ENCODE measurements at regions not wholly inside any gene's neighbourhood (a gene's known extent, or its start where the extent isn't known, plus 50 kb on each side); places are given as distances from the start of the nearest gene placed in this dataset.
"Not testable (repeated sequence)": the region's sequence is repeated elsewhere in the genome, so short reads cannot be mapped to it uniquely, and the experiment has no call there.

DNA sequence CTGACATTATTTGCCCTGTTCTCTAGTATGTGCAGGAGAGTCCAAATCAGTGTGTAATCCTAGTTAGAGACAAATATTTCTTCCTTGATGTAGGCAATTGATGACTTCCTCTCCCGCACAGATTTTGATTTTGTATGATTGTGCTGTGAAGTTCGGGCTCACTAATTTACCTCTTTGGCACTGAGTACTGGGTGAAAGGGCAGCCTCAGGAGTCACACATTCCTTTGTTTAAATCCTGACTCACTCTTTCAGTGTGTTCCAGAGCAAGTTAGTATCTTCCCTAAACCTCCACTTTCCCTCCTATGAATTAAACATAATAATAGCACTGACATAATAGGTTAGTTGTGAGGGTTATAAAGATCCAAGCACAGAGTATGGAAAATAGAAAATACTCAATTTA lies 269.7 kb downstream of the ISL1 start:
- DNase-seq (ENCODE audit: low spot score), result peak; percentile 51

DNA sequence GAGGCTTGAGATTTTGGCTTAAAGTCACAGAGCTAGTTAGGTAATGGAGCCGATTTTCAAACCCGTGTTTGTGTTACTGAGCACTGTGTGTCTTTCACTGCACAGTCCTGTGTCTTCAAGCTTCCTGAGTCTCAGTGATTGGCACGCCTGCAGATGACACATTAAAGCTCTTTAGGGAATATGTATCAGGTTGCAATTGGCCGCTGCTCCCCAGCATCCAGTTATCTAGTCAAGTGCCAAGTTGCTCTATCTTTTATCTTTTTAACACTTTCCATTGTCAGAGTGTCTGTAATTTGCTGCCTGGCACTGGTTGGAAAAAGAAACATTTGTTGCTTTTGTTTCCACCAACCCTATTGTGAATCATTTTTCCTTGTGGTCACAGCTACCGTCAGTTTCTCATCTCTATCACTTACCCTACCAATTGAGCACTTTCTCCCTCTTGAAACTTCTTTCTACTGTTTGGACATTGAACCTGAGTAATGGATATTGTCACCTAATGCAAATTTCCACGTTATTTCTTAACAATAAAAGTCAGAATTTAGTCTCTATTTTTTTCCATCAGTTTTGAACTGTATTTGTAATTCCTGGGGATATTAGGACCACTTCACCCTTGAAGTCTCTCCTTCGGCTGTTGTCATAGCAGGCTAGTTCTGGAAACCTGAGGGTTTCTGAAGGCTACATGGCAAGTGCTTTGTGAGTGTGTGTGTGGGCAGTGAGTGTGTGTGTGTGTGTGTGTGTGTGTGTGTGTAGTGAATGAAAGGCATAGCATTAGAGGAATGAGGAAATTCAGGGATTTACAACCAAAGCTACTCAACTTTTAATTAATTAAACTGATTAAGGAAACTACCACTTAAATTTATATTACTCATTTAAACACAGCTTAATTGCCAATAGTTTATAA lies 274.3 kb downstream of the ISL1 start:
- FAIRE-seq, result no peak
- peak; percentile 25 for DNase-seq (ENCODE audit: low spot score)

More for the DNA sequence above, 269.7 kb downstream of the ISL1 start:
- FAIRE-seq, result no peak

DNA sequence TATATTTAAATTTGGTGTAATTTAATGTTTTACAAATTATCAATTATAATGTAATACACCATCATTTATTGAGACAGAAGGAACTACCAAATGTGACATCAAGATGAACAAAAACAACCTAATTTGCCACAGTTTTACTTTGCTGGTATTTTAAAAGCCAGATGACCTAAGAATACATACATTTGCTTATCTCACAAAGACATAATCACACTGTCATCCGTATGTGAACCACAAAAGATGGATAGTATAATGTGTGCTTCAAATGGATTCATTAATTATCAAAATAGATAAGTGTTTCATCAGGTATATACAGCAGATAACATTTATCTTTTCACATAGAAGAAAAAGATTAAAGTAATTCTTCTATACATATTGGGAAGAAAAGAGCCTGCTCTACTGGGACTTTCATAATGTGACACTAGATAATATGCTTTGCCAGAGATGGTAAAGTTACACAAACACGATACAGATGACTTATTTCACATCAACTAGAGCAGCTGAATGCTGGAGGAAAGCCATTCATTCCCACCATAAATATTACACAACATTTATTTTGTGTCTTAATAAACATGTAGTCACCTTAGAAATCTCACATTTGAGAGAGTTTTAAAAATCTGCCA lies 278.5 kb downstream of the ISL1 start:
- DNase-seq (ENCODE audit: low spot score), result no peak
- FAIRE-seq, result no peak

DNA sequence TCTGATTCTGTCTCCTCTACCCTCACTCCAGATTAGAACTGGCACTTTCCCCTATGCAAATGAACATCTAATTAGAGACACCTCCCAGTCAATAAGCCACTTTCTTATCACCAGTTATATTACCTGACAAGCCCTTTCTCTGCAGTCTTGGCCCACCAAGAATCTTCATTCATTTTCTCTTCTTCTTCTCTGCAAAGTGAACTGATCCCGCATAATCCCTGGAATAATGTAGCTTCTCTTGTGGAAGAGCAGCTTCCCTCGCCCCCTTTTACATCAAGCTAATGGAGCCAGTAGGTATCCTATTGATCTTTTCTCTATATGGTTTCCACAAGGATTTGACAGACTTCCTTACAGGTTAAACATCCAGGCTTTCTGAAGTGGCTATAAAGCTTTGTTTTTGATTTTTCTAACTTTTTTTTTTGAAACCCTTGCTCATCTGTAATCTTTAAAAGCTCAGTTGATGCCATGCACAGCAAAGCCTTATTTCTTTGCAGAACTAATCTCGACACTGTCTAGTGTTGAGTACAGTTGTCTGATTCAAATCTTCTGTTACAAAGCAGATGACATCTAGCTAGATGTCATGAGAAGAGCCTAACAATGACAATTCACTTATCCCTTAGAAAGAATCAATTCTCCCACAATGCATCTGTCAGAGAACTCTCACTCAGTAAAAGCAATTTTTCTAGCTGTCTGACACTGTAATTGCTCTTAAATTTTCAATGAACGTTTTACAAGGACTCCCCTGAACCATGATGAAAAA lies 281.4 kb downstream of the ISL1 start:
- no peak for DNase-seq (ENCODE audit: low spot score)
- no peak for FAIRE-seq

DNA sequence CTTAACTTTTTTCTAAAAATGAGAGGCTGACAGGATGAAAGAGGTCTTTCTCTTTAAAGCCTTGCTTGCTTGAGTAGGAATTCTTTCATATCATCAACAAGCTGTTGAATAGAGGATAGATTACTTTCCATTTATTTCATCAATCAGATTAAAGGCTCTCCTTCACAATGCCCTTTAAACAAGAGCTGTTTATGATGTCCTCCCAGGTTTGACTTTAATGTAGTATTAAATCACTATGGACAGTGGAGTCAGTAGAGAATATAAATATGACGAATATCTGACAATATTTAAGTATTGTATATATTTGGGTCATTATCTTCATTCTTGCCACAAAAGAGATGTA lies 282.0 kb downstream of the ISL1 start:
- no peak for FAIRE-seq
- no peak for DNase-seq (ENCODE audit: low spot score)

DNA sequence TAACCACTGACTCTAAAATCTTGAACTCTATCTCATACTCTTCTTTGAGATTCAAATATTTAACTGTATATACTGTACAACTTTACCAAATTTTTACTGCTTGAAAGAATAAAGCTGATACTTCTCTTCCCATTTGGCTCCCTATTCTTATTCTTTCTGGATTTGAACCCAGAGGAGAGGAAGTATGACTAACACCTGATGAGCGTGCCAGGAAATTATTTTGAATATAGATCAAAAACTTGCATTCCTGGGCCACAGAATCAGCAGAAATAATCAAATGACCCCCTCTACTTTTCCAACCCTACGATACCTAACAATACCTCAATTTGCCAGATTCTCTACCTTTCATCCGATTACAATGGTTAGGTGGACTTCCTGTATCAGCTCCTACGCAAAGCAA lies 285.8 kb downstream of the ISL1 start:
- DNase-seq (ENCODE audit: low spot score) (no peak), FAIRE-seq (no peak)

DNA sequence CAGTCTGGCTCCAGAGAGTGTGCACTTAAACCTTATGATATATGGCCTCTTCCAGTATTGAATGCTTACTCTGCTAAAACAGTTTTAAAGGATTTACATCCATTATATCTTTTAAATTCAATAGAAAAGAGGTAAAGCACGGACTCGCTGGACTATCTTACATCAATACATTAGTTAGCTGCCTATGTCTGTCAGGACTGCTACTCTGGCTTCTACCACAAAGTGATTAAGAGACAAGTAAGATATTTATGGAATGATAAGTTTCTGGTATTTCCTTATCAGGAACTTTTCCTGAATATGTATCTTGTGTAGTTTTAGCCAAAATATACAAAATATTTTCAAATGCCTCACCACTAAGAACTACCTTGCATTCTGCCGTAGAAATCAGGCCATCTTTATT lies 295.1 kb downstream of the ISL1 start:
- no peak for DNase-seq (ENCODE audit: low spot score)
- no peak for FAIRE-seq

DNA sequence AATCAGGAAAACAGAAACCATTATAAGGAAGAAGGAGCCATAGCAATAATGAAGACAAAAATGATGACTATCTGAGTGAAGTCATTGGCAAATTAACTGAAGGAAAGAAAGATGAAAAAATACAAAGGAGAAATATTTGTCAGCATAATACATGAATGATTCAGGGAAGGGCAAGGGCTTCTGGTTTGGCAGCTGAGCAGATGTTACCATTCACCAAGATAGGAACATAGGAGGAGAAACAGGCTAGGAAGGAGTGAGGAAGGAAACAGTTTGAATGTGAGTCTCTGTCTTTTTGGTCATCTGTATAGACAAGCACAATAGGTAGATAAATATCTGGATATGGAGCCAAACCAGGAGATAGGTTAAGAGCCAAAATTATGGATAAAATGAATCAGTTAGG lies 296.0 kb downstream of the ISL1 start:
- DNase-seq (ENCODE audit: low spot score) (no peak), FAIRE-seq (no peak)

DNA sequence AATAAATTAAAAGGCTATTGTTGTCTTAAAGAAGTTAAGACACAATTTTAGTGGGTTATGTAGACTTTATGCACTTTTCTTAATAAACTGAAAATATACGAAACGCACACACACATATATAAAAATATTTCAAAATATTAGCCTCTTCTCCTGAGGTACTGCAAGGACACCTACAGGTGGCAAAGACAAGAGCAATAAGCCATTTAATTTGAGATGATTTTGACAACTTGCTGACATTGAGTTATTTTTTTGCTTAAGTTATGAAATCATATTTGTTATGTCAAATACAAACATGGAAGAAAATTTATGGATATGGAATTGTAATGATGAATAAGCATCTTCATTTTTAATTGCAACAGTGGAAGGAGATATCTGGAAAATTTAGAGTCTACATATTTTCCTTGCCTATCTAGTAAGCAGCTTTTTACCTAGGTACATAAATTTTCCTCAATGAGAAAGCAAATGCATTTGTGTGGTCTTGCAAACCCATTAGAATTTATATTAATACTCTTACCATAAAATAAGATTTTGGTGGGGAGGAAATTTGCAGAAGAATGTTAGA lies 301.6 kb downstream of the ISL1 start:
- FAIRE-seq (no peak), DNase-seq (ENCODE audit: low spot score) (no peak)

DNA sequence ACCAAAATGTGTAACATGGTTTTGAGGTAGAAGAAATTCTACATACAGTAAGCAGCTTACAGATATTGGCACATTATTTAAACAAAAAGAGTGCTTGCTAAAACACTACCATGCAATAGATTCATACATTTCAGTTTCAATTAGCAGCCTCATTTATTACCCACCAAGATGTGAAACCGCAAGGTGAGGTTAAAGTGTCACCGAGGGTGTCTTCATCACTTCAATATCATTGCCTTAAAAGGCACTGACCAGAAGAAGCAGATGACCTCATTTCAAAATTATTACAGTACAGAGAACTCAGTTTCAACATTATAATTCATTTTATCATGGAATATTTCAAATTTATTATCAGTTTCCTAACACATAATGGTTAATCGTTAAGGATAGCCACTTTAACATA lies 302.2 kb downstream of the ISL1 start:
- no peak for FAIRE-seq
- no peak for DNase-seq (ENCODE audit: low spot score)

DNA sequence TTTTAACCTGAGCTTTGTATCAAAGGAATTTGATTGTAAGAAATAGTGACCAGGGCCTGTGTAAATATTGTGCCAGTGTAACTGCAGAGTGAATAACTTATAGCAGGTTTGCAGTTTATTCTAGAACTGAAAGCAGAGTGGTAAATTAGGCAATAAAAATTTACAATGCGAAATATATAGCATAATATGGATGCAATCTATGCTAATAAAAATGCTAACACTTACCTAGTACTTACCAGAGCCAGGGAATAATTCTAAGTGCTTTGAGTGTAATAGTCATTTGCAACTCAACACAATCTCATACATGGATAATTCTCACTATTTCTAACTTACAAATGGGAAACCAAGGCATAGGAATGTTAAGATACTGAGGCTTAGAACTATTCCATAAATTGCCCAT lies 303.4 kb downstream of the ISL1 start:
- FAIRE-seq, result no peak
- DNase-seq (ENCODE audit: low spot score), result no peak

DNA sequence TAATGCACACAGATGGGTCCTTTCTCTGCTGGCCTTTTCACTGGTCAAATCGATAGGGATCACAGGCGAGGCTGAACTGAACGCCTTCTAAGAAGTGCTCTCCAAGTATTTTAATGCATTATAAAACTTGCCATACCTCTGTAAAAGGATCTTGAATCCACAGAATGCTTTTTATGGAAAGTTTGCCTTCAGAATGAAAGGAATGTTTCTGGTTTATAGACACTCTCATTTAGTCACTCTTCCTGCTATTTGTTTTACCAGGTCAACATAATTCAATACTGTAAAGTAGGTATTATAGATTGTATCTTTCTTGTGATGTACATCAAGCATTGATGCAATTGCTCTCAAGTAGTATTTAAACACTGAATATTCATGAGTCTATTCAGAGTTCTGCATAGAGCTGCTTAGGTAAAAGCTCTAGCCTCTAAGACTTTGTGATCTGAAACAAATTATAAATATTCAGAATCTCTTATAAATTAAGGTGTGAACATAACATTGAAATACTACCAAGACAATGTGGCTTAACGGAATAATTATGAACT lies 308.4 kb downstream of the ISL1 start:
- DNase-seq (ENCODE audit: low spot score) (no peak), FAIRE-seq (no peak)

DNA sequence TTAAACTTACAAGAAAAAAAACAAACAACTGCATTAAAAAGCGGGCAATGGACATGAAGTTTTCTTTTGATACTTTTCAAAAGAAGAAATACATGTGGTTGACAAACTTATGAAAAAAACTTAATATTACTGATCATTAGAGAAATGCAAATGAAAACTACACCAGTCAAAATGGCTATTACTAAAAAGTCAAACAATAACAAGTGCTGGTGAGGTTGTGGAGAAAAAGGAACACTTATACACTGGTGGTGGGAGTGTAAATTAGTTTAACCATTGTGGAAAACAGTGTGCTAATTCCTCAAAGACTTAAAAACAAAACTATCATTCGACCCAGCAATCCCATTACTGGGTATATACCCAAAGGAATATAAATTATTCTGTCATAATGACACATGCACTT lies 311.6 kb downstream of the ISL1 start:
- DNase-seq (ENCODE audit: low spot score) (no peak), FAIRE-seq (no peak)

DNA sequence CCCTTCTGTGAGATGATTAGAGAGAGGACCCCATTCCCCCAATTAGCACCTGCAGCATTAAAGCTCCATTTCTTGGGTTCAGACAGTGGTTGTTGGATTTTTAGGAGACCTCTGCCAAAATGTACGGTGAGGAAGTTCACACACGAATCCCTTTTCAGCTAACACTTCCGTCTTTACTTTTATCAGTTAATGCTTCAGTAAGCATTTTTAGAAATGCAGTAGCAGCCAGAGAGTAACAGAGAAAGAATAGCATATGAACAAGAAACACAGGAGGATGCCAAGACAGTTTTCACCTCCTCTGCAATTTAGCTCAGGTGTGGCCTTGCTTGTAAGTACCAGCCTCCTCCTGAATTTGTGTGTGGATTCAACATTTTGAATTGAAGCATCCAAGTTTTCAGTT lies 312.9 kb downstream of the ISL1 start:
- DNase-seq (ENCODE audit: low spot score) (no peak), FAIRE-seq (no peak)

DNA sequence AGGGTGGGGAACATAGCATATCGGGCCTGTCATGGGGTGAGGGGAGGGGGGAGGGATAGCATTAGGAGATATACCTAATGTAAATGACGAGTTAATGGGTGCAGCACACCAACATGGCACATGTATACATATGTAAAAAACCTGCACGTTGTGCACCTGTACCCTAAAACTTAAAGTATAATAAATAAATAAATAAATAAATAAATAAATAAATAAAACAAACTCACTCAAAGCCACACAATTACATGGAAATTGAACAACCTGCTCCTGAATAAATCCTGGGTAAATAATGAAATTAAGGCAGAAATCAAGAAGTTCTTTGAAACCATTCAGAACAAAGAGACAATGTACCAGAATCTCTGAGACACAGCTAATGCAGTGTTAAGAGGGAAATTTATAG lies 318.8 kb downstream of the ISL1 start:
- not testable (repeated sequence) for FAIRE-seq; DNase-seq (ENCODE audit: low spot score)

DNA sequence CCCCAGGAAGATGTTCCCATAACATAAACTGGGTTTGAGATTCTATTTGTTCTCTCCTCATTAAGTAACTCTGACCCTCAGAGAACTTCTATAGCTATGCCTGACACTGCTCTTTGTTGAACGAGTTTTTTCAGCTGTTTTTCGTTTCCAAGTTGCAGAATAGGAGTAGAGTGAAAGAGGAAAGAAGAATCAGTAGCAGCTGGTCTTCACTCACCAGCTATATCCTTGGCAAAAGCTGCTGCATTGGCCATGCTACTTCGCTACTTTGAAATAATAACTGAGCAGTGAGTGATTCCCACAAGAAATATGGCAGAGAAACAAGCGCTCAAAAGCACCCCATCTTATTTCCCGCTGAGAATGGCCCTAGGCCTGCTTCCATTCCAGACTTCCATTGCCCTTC lies 329.0 kb downstream of the ISL1 start:
- DNase-seq (ENCODE audit: low spot score) (no peak), FAIRE-seq (no peak)

DNA sequence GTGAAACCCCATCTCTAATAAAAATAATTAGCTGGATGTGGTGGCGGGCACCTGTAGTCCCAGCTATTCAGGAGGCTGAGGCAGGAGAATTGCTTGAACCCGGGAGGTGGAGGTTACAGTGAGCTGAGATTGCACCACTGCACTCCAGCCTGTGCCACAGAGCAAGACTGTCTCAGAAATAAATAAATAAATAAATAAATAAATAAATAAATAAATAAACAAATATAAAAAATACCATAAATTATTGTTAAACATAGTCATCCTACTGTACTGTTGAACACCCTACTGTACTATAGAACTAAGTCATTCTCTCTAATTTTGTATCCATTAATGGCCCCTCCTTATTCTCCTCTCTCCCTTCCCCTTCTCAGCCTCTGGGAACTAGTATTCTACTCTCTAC lies 332.2 kb downstream of the ISL1 start:
- not testable (repeated sequence) for FAIRE-seq; DNase-seq (ENCODE audit: low spot score)

DNA sequence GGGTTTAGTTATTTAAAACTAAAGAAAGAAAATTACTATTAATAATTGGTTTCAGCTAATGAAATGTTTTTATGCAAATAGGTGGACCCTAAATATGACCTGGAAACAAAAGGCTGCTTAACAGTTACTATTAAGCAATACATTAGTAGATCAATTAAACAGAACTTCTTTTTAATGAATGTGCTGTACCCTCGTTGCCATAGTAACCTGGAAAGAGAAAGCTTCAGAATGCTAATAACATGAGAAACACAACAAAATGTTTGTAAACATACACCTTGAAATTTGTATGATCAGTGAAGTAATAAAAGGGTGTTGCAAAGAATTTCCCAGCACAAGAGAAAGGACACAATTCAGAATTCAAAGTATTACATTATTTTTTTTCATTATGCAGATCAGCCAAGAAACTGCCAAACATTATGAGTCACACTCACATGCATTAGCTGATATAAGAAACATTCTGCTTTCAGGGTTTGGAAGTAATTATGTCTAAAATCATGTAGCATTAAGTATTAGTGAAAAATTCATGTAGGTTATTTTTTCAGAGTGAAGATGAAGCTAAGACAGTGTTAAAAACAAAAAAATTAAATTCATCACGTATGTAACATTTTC lies 348.3 kb downstream of the ISL1 start:
- DNase-seq (ENCODE audit: low spot score) (no peak), FAIRE-seq (no peak)

DNA sequence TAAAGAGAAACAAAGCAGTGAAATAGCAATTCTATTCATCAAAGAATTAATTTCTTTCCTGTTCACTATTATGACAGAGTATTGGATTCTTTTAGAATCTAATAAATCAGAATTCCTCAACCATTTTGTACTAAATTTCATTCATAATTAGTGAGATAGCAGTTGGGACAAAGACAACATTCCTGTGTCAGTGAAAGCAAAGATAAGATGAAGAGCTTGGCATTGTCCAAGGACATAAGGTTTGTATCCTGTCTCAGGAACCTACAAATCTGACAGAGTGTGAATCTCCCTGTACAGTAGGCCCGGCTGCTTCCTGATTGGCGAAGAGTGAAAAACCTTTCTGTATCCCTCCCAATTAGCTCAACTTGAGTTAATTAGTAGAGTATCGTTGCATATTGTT lies 349.1 kb downstream of the ISL1 start:
- DNase-seq (ENCODE audit: low spot score), result no peak
- FAIRE-seq, result no peak

DNA sequence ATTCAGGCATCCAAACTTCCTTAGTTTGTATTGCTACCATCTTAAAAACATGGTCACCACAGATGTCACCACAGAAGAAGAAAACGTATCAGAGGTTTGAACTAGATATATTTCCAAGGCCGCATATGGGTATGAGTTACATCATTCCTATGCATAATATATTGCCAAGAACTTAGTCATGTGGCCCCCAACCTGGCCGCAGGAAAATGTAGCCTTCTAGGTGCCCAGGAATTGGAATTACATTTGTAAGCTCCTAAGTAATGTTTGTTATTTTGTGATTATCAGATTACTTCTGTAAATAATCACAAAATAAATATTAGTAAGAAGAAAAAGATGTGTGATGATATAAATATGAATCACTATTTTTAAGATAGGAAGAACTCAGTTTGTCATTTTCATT lies 351.4 kb downstream of the ISL1 start:
- FAIRE-seq (no peak), DNase-seq (ENCODE audit: low spot score) (no peak)

DNA sequence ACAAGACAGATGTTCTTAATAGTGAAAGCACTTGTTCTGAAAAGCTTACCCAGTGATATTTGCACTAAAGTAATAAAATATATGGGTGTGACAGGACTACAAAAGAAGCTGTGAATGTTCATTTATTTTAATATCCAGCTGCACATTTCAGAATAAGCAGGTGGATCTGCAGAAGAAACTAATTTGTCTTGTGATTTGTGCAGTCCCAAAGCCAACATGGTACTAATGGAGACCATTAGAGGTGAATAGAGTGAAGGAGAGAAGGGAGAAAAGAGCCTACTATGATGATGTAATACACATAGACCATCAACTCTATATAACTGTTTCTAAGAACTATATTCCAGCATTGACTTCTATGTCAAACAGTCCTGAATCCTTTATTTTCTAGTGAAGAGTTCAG lies 362.8 kb downstream of the ISL1 start:
- DNase-seq (ENCODE audit: low spot score), result no peak
- FAIRE-seq, result no peak

Data from urothelium cell line (cell line).